CD4-positive, alpha-beta T cell treated with Interleukin-17A for 4 hours (primary cell): ENCODE measurements at regions not wholly inside any gene's neighbourhood (a gene's known extent, or its start where the extent isn't known, plus 50 kb on each side); places are given as distances from the start of the nearest gene placed in this dataset.

Experiments used
- DNase-seq: peaks from one replicate; pipeline ENCODE4 v3.0.0-alpha.2; 2020; ENCODE audit warnings: mixed read lengths

DNA sequence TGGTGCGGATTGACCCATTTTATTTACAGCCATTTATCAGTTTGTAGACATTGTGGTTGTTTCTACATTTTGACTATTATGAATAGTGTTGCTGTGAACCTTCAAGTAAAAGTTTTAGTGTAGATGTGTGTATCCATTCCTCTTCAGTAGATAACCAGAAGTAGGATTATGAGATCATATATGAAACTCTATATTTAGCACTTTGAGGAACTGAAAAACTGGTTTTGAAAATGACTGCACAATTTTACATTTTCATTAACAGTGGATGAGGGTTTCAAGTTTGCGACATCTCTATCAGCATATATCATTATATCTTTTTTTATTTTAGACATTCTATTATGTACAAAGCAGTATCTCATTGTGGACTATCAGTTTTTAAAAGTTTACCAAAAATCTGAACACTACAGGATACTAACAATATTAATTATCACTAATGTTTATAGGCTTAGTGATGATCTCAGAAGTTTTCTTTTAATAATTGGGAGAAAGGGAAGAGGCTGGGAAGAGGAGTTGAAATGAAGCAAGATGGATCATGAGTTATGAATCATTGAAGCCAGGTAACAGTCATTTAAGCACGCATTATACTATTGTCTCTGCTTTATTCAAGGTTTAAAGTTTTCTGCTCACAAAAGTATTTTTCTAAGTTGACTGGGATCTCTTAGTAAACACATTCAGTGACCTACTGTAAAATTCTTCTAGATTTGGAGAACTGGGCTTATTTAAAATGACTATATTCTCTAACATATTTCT is 329.0 kb upstream of the LRATD1 start:
- no peak for DNase-seq

DNA sequence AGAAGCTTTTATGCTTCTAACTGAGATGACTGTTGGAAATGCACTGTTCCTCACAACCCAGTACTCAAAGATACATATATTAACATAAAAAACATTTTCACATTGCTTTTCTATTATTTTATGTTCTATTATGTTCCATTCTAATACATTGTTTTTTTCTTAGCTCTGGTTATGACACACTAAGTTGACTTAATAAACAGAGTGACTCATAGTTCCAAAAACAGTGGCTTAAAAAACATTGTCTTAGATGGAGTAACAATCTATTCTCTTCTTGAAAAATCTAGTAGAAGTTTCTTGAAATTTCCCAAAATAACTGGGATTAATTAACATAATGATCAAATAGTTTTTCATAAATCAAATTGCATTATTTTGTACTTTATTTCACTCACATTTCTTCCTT is 328.2 kb upstream of the LRATD1 start:
- no peak for DNase-seq

DNA sequence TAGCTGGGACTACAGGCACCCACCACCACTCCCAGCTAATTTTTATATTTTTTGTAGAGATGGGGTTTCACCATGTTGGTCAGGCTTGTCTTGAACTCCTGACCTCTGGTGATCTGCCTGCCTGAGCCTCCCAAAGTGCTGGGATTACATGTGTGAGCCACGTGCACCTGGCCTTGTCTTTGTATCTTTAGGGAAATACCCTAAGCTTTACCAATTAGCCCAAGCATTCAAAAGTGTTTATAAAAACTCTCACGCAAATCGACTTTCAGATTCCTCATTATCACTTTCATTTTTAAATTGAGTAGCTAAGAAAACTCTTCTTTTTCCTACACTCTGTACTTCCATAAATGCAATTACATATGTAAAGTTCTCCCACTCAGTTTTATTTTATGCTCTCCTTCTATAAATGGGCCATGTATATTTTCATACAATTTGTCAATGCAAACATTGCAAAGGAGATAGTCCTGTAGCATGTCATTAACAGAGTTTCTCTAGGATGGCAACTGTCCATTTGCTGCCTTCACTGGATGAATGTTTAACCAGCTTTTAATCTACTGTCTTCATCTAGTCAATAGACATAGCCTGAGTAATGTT is 326.2 kb upstream of the LRATD1 start:
- DNase-seq: no peak

DNA sequence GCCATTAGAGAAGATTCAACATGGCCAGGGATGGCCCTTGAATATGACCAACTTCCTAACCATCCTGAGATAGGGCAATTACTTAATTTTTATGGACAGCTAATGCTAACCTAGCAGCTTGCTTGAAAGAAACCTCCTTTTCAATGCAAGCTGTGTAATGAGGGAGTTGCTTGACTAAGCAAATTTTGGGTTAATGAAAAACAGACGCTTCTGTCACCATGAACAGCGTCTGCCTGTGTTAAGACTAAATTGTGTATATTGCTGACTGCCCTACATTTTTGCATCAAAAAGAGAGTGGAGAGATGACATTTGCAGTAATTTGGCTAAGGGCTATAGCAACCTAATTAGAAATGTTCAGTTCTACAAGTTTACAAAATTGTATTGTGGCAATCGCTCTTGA is 319.2 kb upstream of the LRATD1 start:
- no peak for DNase-seq

DNA sequence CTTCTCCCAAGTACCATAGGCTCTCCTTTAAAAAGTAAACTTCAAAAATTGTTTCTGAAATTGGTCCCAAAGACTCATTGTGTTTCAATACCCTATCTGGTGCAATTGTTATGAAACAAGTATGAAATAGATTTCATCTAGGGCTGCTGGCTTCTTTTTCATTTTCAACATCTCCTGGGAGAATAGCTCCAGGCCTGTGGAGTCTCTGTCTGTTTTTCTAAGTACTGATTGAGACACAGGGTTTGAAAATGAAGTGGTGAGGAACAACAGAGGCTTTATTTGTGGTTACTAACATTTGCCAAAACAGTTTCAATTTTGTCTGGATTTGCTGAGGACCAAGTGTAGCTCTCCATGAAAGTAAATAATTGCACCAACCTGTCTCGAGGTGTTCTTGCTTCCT is 315.9 kb upstream of the LRATD1 start:
- no peak for DNase-seq

DNA sequence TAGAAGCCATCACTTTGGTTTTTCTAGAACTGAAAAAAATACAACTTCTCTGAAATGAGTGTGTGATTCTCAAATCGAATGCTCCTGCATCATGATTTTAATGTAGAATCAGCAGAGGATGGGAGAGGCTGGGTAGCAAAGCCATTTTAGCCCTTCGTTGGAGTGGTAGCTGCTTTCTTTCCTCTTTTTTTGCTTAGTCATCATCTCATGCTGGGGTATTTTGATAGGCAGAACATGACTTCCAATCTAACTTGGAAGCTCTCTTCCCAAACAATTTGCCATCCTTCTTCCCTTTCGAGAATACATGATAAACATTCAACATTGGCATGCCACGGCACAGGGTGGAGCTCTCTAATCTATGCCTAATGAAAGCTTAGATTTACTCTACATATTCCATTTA is 311.2 kb upstream of the LRATD1 start:
- no peak for DNase-seq

DNA sequence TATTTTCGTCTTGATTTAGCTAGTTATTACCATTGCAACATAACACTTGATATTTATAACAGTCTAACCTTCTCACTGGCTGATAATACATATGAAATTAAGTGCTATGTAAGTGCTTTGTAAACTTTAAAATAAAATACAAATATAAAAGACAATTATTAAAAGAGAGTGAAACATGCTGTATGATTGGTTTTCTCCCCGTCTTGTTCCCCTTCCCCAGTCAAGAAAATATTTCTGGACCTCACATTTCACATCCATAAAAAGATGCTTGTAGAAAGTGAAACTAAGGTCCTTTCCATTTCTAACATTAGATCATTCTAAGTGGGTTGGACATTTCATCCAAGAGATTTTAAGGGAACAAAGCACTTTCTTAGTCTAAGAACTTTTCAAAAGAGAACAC is 310.2 kb upstream of the LRATD1 start:
- no peak for DNase-seq

DNA sequence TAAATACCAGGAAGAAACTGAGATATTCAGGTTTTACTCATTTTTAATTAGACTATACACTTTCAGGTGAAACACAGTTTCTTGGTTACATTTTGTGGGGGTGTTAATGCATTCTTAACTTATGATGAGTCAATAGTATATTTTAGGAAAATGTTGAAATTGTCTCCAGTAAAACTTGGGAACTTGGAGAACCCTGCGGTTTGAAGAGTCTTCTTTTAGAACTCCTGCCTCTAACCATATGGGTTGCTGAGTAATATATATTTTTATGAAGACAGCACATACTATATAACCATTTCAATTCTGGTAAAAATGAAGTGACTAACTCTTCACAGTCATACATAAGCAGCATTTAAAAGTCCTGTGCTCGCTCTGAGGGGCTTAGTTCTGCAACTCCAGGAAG is 308.2 kb upstream of the LRATD1 start:
- no peak for DNase-seq

DNA sequence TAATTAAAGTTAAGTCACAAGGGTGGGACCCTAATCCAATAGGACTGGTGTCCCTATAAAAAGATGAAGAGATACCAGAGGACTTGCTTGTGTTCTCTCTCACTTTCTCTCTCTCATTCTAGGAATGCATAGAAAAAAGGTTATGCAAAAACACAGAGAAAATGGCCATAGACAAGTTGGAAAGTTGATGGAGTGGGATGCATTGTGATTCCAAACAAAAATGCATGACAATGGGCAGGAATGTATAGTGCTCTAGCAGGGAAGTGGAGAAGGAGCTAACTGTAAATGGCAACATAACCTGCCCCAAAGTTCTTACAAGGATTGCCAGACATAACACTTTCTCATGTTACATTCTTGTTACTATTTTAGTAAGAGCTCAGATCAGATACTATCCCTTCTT is 301.6 kb upstream of the LRATD1 start:
- DNase-seq: no peak

DNA sequence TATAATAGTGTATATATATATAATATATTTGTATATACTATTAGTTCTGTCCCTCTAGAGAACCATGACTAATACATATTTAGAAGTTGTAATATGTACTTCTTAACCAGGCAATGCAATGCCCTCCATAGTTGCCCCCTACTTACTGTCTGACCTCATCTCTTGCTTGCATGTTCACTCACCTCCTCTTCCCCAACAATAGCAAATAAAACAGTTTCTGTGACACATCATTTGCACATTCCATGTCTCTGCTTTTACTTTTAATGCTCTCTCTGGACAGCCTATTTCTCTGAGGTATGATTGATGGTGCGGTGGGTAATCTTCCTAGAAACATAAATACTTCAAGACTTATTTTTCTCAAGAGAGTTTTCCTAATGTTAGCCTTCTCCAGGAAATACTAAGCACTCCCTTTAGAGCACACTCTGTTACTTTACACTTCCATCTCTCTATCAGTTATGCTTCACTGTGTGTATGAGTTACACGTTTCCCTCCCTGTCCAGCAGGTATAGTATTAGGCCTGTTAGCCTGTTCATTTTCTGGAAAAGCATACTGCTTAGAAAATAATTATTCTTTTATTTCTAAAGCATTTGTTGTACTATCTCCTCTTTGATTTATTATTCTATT is 295.6 kb upstream of the LRATD1 start:
- DNase-seq: no peak

DNA sequence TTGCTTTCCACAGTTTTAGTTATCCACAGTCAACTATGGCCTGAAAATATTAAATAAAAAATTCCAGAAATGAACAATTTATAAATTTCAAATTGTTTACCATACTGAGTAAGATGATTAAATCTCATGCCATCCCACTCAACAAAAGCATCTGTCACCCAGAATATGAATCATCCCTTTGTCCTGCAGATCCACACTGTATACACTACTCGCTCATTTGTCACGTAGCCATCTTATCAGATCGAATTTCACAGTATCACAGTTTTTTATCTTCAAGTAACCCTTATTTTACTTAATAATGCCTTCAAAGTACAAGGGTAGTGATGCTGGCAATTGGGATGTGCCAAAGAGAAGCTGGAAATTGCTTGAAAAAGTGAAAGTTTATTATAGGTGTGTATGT is 291.8 kb upstream of the LRATD1 start:
- no peak for DNase-seq

DNA sequence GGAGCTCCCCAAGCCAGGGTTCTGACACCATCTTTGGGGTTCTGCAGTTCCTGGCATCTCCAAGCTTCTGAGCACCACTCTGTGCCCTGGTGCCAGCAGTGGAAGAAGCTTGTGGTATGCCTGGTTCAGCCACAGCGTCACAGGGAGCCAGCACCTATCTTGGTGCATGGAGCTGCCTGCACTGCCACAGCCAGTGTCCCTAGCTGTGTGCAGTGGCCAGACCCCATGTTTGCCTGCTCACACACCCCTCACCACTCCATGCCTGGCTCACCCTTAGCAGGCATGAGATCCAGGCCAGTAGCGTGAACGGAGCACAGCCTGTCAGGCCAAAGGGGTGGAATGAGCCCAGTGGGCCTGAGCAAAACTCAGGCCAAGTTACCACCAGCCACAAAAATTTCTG is 290.2 kb upstream of the LRATD1 start:
- no peak for DNase-seq

DNA sequence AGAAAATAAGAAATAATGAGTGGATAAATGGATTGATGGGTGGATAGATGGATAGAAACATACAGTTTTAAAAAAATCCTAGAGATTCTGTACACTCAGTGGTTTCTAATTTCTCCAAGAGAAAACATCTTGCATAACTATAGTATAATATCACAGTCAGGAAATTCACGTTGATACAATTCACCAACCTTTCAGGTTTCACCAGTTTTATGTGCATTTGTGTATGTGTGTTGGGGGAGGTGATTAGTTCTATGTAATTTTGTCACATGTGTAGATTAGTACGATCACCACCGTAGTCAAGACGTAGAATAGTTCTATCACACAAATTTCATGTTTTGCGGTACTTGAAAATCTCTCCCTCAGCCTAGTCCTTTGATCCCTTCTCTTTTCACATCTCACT is 288.2 kb upstream of the LRATD1 start:
- no peak for DNase-seq

DNA sequence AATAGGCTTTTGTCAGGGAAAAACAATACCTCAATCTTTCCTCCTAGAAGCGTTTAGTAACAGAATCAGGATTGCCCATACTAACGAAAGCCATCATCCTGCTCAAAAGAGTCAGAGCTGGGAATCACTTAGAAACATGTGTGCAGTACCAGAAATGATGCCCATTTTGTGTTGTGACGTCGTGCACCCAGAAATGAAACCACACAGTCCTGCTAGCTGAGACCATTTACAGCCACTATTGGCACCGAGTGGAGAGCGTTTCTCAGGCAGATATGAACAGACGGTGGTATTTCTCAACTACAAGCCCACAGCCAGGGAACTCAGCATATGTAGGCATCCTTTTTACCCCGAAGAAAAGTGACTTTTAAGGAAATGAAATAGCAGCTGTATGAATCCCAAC is 284.3 kb upstream of the LRATD1 start:
- DNase-seq: no peak

DNA sequence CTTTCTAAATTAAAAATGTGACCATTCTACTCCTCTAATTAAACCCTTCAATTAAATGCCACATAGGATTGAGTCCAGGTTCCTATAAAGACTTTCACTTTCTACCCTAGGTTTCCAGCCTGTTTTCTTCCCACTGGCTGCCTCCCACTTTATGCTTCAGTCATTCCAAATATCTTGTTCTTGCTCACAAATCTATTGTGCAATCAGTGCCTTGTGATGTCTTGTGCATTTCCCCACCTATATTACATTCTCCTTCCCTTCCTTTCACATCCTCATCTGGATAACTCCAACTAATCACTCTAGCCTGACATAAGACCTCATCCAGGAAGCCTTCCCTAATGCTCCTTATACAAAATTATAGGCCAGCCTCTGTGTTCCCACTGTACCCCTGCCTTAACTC is 281.7 kb upstream of the LRATD1 start:
- no peak for DNase-seq

DNA sequence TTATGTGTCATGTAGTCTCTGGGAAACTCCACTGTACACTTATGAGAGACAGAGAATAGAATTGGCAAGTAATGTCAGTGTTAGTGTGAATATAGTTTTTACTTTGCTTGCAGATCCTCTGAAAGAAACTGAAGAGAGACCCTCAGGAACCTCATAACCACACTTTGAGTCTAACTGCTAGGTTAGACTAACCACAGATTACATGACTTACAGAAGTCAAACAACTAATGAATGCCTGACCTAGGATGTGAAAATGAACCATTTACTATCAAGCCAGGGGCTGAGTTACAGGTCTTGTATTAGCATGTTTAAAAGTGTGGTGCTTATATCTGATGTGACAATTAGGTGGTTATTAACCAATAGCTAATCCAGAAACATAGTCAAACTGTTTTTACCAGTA is 280.4 kb upstream of the LRATD1 start:
- DNase-seq: no peak

DNA sequence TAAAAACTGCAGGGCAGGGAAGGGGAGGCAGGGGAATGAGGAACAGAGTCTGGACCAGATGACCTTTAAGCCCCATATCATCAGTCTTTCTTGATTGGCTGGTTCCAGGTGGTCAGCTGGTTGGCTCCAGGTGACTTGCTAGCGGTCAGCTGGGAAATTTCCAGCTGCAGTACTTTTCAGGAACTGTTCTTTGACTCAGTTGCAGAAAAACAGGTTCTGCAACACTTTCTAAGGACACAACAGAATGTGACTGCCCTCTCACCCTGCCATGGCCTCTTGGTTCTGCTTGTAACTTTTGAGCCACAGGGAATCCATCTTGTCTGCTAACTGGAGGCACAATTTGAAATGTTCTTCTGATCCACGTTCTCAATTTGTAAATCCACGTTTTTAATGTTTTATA is 278.3 kb upstream of the LRATD1 start:
- DNase-seq: no peak

DNA sequence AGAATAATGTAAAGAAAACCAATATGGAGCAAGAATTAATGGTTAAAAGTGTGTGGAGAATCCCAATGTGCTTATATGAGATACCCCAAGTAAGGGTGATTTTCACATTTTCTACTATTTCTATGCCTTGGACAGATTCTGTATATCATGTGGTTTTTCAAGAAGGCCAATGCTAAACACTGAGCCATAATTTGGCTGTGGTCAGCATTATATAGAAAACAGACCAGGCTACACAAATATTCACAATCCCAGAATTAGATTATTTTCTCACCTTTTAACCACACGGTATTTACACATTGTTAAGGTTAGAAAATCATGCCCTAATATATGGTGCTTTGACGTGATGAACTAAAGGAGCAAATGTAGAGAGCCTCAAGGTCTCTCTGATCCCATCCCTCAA is 277.4 kb upstream of the LRATD1 start:
- no peak for DNase-seq

DNA sequence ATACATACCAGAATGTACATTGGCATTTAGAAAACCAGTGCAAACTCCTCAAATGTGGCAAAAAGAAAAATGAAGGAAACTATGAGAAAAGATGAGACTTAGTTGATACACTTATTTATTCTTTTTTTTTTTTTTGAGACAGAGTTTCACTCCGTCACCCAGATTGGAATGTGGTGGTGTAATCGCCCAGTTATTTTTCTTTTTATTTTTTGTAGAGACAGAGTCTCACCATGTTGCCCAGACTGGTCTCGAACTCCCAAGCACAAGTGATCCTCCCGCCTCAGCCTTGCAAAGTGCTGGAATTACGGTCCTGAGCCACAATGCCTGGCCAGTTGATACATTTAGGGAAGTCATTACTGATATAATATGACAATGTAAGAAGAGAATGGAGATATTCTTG is 274.2 kb upstream of the LRATD1 start:
- DNase-seq: no peak

DNA sequence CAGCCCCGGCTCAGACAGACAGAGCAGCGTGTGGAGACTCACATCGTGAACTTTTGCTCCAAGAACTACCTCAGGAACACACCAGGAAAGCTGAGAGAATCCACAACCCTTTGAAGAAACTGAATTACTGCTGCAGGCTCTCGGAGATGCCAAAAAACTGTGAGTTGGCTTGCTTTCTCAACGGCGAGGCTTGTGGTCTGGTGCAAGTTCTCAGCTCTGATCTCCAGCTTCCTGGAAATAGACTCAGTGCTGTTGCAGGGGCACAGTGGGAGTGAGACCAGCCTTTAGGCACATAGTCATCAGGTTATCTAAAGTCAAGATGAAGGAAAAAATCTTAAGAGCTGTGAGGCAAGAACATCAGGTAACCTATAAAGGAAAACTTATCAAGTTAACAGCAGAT is 273.7 kb upstream of the LRATD1 start:
- no peak for DNase-seq

DNA sequence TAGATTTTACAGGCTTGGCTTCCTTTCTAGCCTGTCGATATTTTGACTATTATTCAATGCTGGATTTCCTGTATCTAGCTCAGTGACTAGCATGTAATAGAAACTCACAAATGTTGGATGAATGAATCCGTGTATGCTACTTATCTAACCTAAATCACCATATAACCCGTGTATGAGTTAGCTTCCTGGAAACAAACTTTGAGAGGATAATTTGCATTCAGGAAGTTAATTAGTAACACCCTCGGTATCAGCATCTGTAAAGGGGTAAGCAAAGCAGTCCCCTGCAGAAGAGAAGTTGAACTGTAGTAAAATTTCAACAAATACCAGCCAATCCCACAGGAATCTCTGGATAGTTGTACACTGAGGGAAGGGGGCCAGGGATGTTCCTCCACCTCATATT is 269.4 kb upstream of the LRATD1 start:
- DNase-seq: no peak

DNA sequence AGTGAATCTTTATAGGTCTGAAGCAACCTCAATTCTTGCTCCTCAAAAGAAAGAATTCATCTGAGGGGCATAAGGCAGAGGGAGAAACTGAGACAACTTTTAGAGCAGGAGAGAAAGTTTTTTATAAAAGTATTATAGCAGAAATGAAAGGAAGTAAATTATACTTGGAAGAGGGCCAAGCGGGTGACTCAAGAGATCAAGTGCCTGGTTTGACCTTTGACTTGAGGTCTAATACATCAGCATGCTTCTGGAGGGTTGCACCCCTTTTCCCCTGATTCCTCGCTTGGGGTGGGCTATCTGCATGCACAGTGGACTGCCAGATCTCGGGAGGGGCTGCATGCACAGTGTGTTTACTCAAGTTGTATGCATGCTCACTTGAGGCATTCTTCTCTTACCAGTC is 268.5 kb upstream of the LRATD1 start:
- DNase-seq: no peak

DNA sequence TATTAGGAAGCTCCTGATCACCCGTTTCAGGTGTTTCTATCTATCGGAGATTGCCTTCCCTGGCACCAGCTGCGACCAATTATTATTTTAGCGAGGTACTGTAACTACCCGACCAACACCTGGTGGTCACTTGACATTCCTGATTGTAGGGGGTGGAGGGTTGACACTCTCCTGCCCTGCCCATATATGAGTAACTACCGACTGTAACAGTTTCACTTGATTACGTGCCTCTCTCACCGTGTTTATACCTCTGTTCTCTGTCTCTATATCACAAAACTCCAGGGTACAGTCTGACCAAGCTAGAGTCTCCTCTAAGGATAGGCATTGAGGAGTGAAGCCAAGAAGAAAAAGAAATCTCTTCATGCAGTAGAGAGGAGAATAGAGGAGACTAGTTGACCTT is 268.0 kb upstream of the LRATD1 start:
- no peak for DNase-seq

DNA sequence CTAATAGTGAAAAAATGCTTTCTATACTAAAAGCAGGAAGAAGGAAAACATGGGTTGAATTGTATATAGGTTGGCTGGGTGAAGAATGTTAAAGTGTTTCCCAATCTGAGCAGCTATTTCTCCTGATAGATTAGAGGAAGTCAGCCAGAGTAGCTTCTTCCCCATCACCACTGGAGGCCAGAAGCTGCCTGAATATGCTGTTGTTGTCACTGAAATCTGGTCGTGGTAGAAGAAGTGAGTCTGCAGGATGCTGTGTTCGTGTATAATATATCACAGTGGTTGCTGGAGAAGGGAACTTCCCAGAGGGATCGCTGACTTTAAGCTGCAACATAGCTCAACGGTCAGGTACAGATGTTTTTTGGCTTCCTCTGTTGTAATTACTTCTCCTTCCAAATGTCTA is 247.5 kb upstream of the LRATD1 start:
- no peak for DNase-seq

DNA sequence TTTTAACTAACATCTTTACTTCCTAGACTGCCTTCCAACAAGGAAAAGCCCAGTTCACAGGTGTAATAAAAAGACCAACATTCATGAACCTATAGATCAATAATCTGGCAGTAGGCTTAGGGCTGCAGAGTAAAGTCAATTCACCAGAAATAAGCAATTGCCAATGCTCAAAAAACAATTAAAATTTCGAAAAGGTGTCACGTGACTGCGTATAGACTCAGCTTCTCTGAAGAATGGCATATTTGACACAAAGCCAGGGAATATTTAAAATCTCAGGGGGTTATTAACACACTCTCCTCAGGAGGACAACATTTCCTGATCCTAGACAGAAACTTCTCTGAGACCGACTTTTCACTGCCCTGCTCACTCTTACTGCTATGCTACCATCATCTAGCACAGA is 245.2 kb upstream of the LRATD1 start:
- DNase-seq: no peak
